Caco-2 (cell line): ENCODE measurements at regions not wholly inside any gene's neighbourhood (a gene's known extent, or its start where the extent isn't known, plus 50 kb on each side); places are given as distances from the start of the nearest gene placed in this dataset.

ENCODE experiments used
- BruUV-seq: library from RNA; stranded (reverse); fragments of 400-500 nt; replicated peaks from 2 replicates; lab custom pipeline; 2021; lab: Mats Ljungman, UMichigan
- CTCF ChIA-PET: fragments of 300-600 bp; sonication (Branson Sonifier 250); formaldehyde crosslinking; loops from one replicate; lab custom pipeline; 2022; ENCODE audit warnings: antibody characterized with exemption; lab: Charles Lee
- POLR2A ChIA-PET: fragments of 300-600 bp; sonication (Branson Sonifier 250); formaldehyde crosslinking; loops from one replicate; lab custom pipeline; 2022; ENCODE audit warnings: antibody characterized with exemption; lab: Charles Lee
- DNase-seq, 2 experiments: peaks; one replicate each; pipeline versions ENCODE4 v3.0.0 to v3.0.0-alpha.2; 2020 to 2022
- H3K27me3 ChIP-seq: replicated peaks from 2 replicates; pipeline ENCODE4 v1.6.0; 2011; ENCODE audit warnings: low read length; ENCODE audit not compliant: control insufficient read depth, insufficient read depth
- H3K36me3 ChIP-seq: 2 replicates; pipeline ENCODE4 v1.5.1; 2011; ENCODE audit warnings: low read length; ENCODE audit not compliant: control insufficient read depth, insufficient read depth
- H3K4me1 ChIP-seq: fragments of 250-450 bp; sonication (Bioruptor Pico); 2 replicates; pipeline ENCODE4 v1.5.1; 2020; ENCODE audit warnings: mild to moderate bottlenecking
- H3K4me3 ChIP-seq: 2 replicates; pipeline ENCODE4 v1.5.1; 2011; ENCODE audit warnings: low read depth, mild to moderate bottlenecking, control low read depth, low read length
- H3K9me3 ChIP-seq: fragments of 250-450 bp; sonication (Bioruptor Pico); 2 replicates; pipeline ENCODE4 v1.5.1; 2020; ENCODE audit warnings: mild to moderate bottlenecking, moderate library complexity
- H3K27ac Mint-ChIP-seq: one replicate; pipeline ENCODE4 v1.8.0; 2022; ENCODE audit warnings: mixed read lengths; ENCODE audit not compliant: unreplicated experiment
- H3K27me3 Mint-ChIP-seq: one replicate; pipeline ENCODE4 v1.8.0; 2022; ENCODE audit warnings: mixed read lengths; ENCODE audit not compliant: insufficient read depth, unreplicated experiment
- H3K36me3 Mint-ChIP-seq: one replicate; pipeline ENCODE4 v1.8.0; 2022; ENCODE audit warnings: mild to moderate bottlenecking, mixed read lengths; ENCODE audit not compliant: insufficient read depth, unreplicated experiment
- H3K4me1 Mint-ChIP-seq: one replicate; pipeline ENCODE4 v1.8.0; 2022; ENCODE audit warnings: low read depth, mixed read lengths; ENCODE audit not compliant: unreplicated experiment
- H3K4me3 Mint-ChIP-seq: one replicate; pipeline ENCODE4 v1.8.0; 2022; ENCODE audit warnings: mild to moderate bottlenecking, moderate library complexity, mixed read lengths; ENCODE audit not compliant: unreplicated experiment
- H3K9me3 Mint-ChIP-seq: one replicate; pipeline ENCODE4 v1.8.0; 2022; ENCODE audit warnings: mixed read lengths; ENCODE audit not compliant: unreplicated experiment
- CTCF ChIP-seq, 2 experiments: fragments of 200-600 bp in 1 of 2; IDR thresholded peaks; 1 replicate in 1 of 2; 2 replicates in 1 of 2; pipeline versions ENCODE4 v1.5.1 to v1.8.0; 2011 to 2022; ENCODE audit warnings: antibody characterized with exemption in 1 of 2, control low read depth in 1 of 2, inconsistent platforms in 1 of 2, low read depth in 1 of 2, low read length in 1 of 2, mild to moderate bottlenecking in 1 of 2, moderate library complexity in 1 of 2; ENCODE audit not compliant: insufficient read depth in 1 of 2, severe bottlenecking in 1 of 2, unreplicated experiment in 1 of 2
- intact Hi-C: fragments of 100-400 bp; cut with micrococcal nuclease; formaldehyde crosslinking; loops from one replicate; pipeline ENCODE4 v1.10.0; 2022; ENCODE audit not compliant: unreplicated experiment

GRCh38 chr2:487186-488079, 189.8 kb downstream of the TMEM18 start:
- no peak overlapping the region for H3K4me3 Mint-ChIP-seq
- H3K36me3 ChIP-seq = no peaks in the 10 kb centered on the region
- H3K4me3 ChIP-seq = no peak overlapping the region
- no peaks in the 10 kb centered on the region for H3K9me3 ChIP-seq
- intact Hi-C loops = no loop called here
- no peak for DNase-seq
- POLR2A ChIA-PET = no interaction called here
- H3K27me3 Mint-ChIP-seq = peaks cover 16% of the 10 kb centered on the region
- no peaks in the 10 kb centered on the region for H3K9me3 Mint-ChIP-seq
- H3K4me1 ChIP-seq = no peaks in the 10 kb centered on the region
- H3K36me3 Mint-ChIP-seq = peaks cover 4% of the 10 kb centered on the region
- TF ChIP-seq CTCF (IDR thresholded peaks at IDR 0.05; ENCODE audit: insufficient read depth in 1 of 2, low read depth in 1 of 2, low read length in 1 of 2, severe bottlenecking in 1 of 2, unreplicated experiment in 1 of 2) = no peak
- H3K27ac Mint-ChIP-seq = no peak overlapping the region
- no peaks in the 10 kb centered on the region for H3K4me1 Mint-ChIP-seq
- no peaks in the 10 kb centered on the region for H3K27me3 ChIP-seq
- BruUV-seq = no TSS peak
- CTCF ChIA-PET = no interaction called here

- Mint-ChIP-seq H3K4me3 (no peak overlapping the region), H3K36me3 (peaks cover 4% of the 10 kb centered on the region), H3K27me3 (peaks cover 15% of the 10 kb centered on the region), H3K4me1 (no peaks in the 10 kb centered on the region), H3K27ac (no peak overlapping the region), H3K9me3 (no peaks in the 10 kb centered on the region)
- H3K4me1 ChIP-seq = no peaks in the 10 kb centered on the region
- ChIA-PET POLR2A (no interaction called here), CTCF (no interaction called here)
- H3K36me3 ChIP-seq = no peaks in the 10 kb centered on the region
- H3K27me3 ChIP-seq = no peaks in the 10 kb centered on the region
- DNase-seq = no peak
- no peak for TF ChIP-seq CTCF (IDR thresholded peaks at IDR 0.05; ENCODE audit: insufficient read depth in 1 of 2, low read depth in 1 of 2, low read length in 1 of 2, severe bottlenecking in 1 of 2, unreplicated experiment in 1 of 2)
- H3K9me3 ChIP-seq = no peaks in the 10 kb centered on the region
- intact Hi-C loops = no loop called here
- BruUV-seq = no TSS peak
- no peak overlapping the region for H3K4me3 ChIP-seq
These were observed 190.8 kb downstream of the TMEM18 start for GRCh38 chr2:486371-486770.

- no TSS peak for BruUV-seq
- Histone ChIP-seq H3K36me3 (no peaks in the 10 kb centered on the region), H3K4me1 (no peaks in the 10 kb centered on the region), H3K27me3 (peaks cover 1% of the 10 kb centered on the region; the same call in 1 of the 2 replicates), H3K4me3 (no peak overlapping the region), H3K9me3 (no peaks in the 10 kb centered on the region)
- no peak for TF ChIP-seq CTCF (IDR thresholded peaks at IDR 0.05; ENCODE audit: insufficient read depth in 1 of 2, low read depth in 1 of 2, low read length in 1 of 2, severe bottlenecking in 1 of 2, unreplicated experiment in 1 of 2)
- peaks cover 16% of the 10 kb centered on the region for H3K27me3 Mint-ChIP-seq
- intact Hi-C loops = no loop called here
- no peaks in the 10 kb centered on the region for H3K36me3 Mint-ChIP-seq
- H3K4me3 Mint-ChIP-seq = no peak overlapping the region
- no peak for DNase-seq
- H3K27ac Mint-ChIP-seq = no peak overlapping the region
- H3K9me3 Mint-ChIP-seq = no peaks in the 10 kb centered on the region
- ChIA-PET CTCF (no interaction called here), POLR2A (no interaction called here)
- peaks cover 6% of the 10 kb centered on the region for H3K4me1 Mint-ChIP-seq
These were observed 193.5 kb upstream of the ALKAL2 start for GRCh38 chr2:481388-481787.
